ENCODE measurements at regions not wholly inside any gene's neighbourhood (a gene's known extent, or its start where the extent isn't known, plus 50 kb on each side); places are given as distances from the start of the nearest gene placed in this dataset.
"Not testable (repeated sequence)": the region's sequence is repeated elsewhere in the genome, so short reads cannot be mapped to it uniquely, and the experiment has no call there.

GRCh38 chr10:5283305-5284158 lies 81.2 kb upstream of the UCN3 start:
- no peak overlapping the region for H3K4me3 ChIP-seq (replicated peaks in 1 of 2; ENCODE audit: low read depth in 2 of 2, low read length in 2 of 2)
- peak; percentile 69 for TF ChIP-seq CTCF (IDR thresholded peaks at IDR 0.05; ENCODE audit: low read depth, low read length)
- peak; percentile 76 to 85 for DNase-seq (ENCODE audit: low read depth in 2 of 2)

- no peak for TF ChIP-seq CTCF (IDR thresholded peaks at IDR 0.05; ENCODE audit: low read depth, low read length)
- DNase-seq (ENCODE audit: low read depth in 2 of 2): peak; percentile 82 to 97
Observed at GRCh38 chr10:5284311-5285057, 80.3 kb upstream of the UCN3 start.

GRCh38 chr10:5285186-5285585 lies 79.6 kb upstream of the UCN3 start:
- TF ChIP-seq CTCF (IDR thresholded peaks at IDR 0.05; ENCODE audit: low read depth, low read length): no peak
- DNase-seq (ENCODE audit: low read depth in 2 of 2): no peak
- no peak overlapping the region for H3K4me3 ChIP-seq (replicated peaks in 1 of 2; ENCODE audit: low read depth in 2 of 2, low read length in 2 of 2)

More at GRCh38 chr10:5284311-5285057, 80.3 kb upstream of the UCN3 start:
- no peak overlapping the region for H3K4me3 ChIP-seq (replicated peaks in 1 of 2; ENCODE audit: low read depth in 2 of 2, low read length in 2 of 2)

GRCh38 chr10:5288359-5288758 lies 76.4 kb upstream of the UCN3 start:
- DNase-seq (ENCODE audit: low read depth in 2 of 2): no peak
- TF ChIP-seq CTCF (IDR thresholded peaks at IDR 0.05; ENCODE audit: low read depth, low read length): no peak
- H3K4me3 ChIP-seq (replicated peaks in 1 of 2; ENCODE audit: low read depth in 2 of 2, low read length in 2 of 2): no peak overlapping the region

- not testable (repeated sequence) for H3K4me3 ChIP-seq (replicated peaks in 1 of 2; ENCODE audit: low read depth in 2 of 2, low read length in 2 of 2); DNase-seq (ENCODE audit: low read depth in 2 of 2)
Observed at GRCh38 chr10:5289228-5289627, 75.5 kb upstream of the UCN3 start.

- H3K4me3 ChIP-seq (replicated peaks in 1 of 2; ENCODE audit: low read depth in 2 of 2, low read length in 2 of 2): no peak overlapping the region
- peak; percentile 91 to 98 for DNase-seq (ENCODE audit: low read depth in 2 of 2)
- TF ChIP-seq CTCF (IDR thresholded peaks at IDR 0.05; ENCODE audit: low read depth, low read length): no peak
Observed at GRCh38 chr10:5291501-5292195, 73.1 kb upstream of the UCN3 start.

Data from cardiac fibroblast (primary cell).